ENCODE measurements at regions not wholly inside any gene's neighbourhood (a gene's known extent, or its start where the extent isn't known, plus 50 kb on each side); places are given as distances from the start of the nearest gene placed in this dataset.

GRCh38 chr21:41074396-41075184 is 93.4 kb upstream of the BACE2 start:
- no peak for DNase-seq (ENCODE audit: low read depth, low spot score)
- no peak for TF ChIP-seq CTCF (conservative IDR thresholded peaks at IDR 0.05)
- Mint-ChIP-seq H3K4me1 (no peaks in the 10 kb centered on the region), H3K27me3 (ENCODE audit: low read depth) (peaks cover 6% of the 10 kb centered on the region), H3K27ac (ENCODE audit: unreplicated experiment) (peak overlapping the region; percentile 87), H3K36me3 (ENCODE audit: low read depth) (no peaks in the 10 kb centered on the region), H3K4me3 (no peak overlapping the region), H3K9me3 (no peaks in the 10 kb centered on the region)

GRCh38 chr21:41075656-41076055 is 92.3 kb upstream of the BACE2 start:
- peaks cover 5% of the 10 kb centered on the region for H3K27me3 Mint-ChIP-seq (ENCODE audit: low read depth)
- H3K9me3 Mint-ChIP-seq, result no peaks in the 10 kb centered on the region
- H3K4me3 Mint-ChIP-seq, result no peak overlapping the region
- H3K27ac Mint-ChIP-seq (ENCODE audit: unreplicated experiment), result no peak overlapping the region
- H3K4me1 Mint-ChIP-seq, result no peaks in the 10 kb centered on the region
- H3K36me3 Mint-ChIP-seq (ENCODE audit: low read depth), result no peaks in the 10 kb centered on the region
- no peak for DNase-seq (ENCODE audit: low read depth, low spot score)
- no peak for TF ChIP-seq CTCF (conservative IDR thresholded peaks at IDR 0.05)

- no peaks in the 10 kb centered on the region for H3K4me1 Mint-ChIP-seq
- H3K4me3 Mint-ChIP-seq, result no peak overlapping the region
- H3K27me3 Mint-ChIP-seq (ENCODE audit: low read depth), result peaks cover 2% of the 10 kb centered on the region
- H3K36me3 Mint-ChIP-seq (ENCODE audit: low read depth), result no peaks in the 10 kb centered on the region
- no peak for TF ChIP-seq CTCF (conservative IDR thresholded peaks at IDR 0.05)
- H3K27ac Mint-ChIP-seq (ENCODE audit: unreplicated experiment), result no peak overlapping the region
- DNase-seq (ENCODE audit: low read depth, low spot score), result no peak
- no peaks in the 10 kb centered on the region for H3K9me3 Mint-ChIP-seq
Measured at GRCh38 chr21:41076064-41076463, 91.9 kb upstream of the BACE2 start.

GRCh38 chr21:41079159-41079558 is 88.8 kb upstream of the BACE2 start:
- peaks cover 4% of the 10 kb centered on the region for H3K27me3 Mint-ChIP-seq (ENCODE audit: low read depth)
- TF ChIP-seq CTCF (conservative IDR thresholded peaks at IDR 0.05), result no peak
- H3K36me3 Mint-ChIP-seq (ENCODE audit: low read depth), result no peaks in the 10 kb centered on the region
- no peak overlapping the region for H3K27ac Mint-ChIP-seq (ENCODE audit: unreplicated experiment)
- H3K4me1 Mint-ChIP-seq, result no peaks in the 10 kb centered on the region
- H3K9me3 Mint-ChIP-seq, result no peaks in the 10 kb centered on the region
- H3K4me3 Mint-ChIP-seq, result no peak overlapping the region
- no peak for DNase-seq (ENCODE audit: low read depth, low spot score)

- H3K9me3 Mint-ChIP-seq, result peaks cover 4% of the 10 kb centered on the region
- H3K4me3 Mint-ChIP-seq, result no peak overlapping the region
Measured at GRCh38 chr21:41080485-41081121, 87.4 kb upstream of the BACE2 start.

More at GRCh38 chr21:41080485-41081121, 87.4 kb upstream of the BACE2 start:
- Mint-ChIP-seq H3K27ac (ENCODE audit: unreplicated experiment) (no peak overlapping the region), H3K27me3 (ENCODE audit: low read depth) (peaks cover 4% of the 10 kb centered on the region), H3K36me3 (ENCODE audit: low read depth) (no peaks in the 10 kb centered on the region), H3K4me1 (peaks cover 5% of the 10 kb centered on the region)
- no peak for DNase-seq (ENCODE audit: low read depth, low spot score)
- TF ChIP-seq CTCF (conservative IDR thresholded peaks at IDR 0.05), result no peak

Measured in neural crest cell (in vitro differentiated cells).